ENCODE measurements at regions not wholly inside any gene's neighbourhood (a gene's known extent, or its start where the extent isn't known, plus 50 kb on each side); places are given as distances from the start of the nearest gene placed in this dataset.

GRCh38 chr5:33297760-33298216 is 143.0 kb upstream of the TARS1 start:
- DNase-seq (ENCODE audit: low spot score): no peak

GRCh38 chr5:33299621-33300208 is 141.1 kb upstream of the TARS1 start:
- DNase-seq (ENCODE audit: low spot score): peak; percentile 9

- DNase-seq (ENCODE audit: low spot score): no peak
Observed at GRCh38 chr5:33300209-33300742, 140.5 kb upstream of the TARS1 start.

- no peak for DNase-seq (ENCODE audit: low spot score)
Observed at GRCh38 chr5:33303579-33304095, 137.1 kb upstream of the TARS1 start.

- DNase-seq (ENCODE audit: low spot score): no peak
Observed at GRCh38 chr5:33304601-33305000, 136.2 kb upstream of the TARS1 start.

- DNase-seq (ENCODE audit: low spot score): no peak
Observed at GRCh38 chr5:33305572-33305971, 135.2 kb upstream of the TARS1 start.

- no peak for DNase-seq (ENCODE audit: low spot score)
Observed at GRCh38 chr5:33306758-33307157, 134.0 kb upstream of the TARS1 start.

GRCh38 chr5:33308586-33308985 is 132.2 kb upstream of the TARS1 start:
- DNase-seq (ENCODE audit: low spot score): no peak

GRCh38 chr5:33309068-33309467 is 131.7 kb upstream of the TARS1 start:
- DNase-seq (ENCODE audit: low spot score): no peak

GRCh38 chr5:33309536-33310345 is 131.0 kb upstream of the TARS1 start:
- DNase-seq (ENCODE audit: low spot score): no peak

- peak; percentile 28 for DNase-seq (ENCODE audit: low spot score)
Observed at GRCh38 chr5:33310451-33310850, 130.3 kb upstream of the TARS1 start.

- DNase-seq (ENCODE audit: low spot score): peak; percentile 21
Observed at GRCh38 chr5:33311893-33312292, 128.9 kb upstream of the TARS1 start.

- no peak for DNase-seq (ENCODE audit: low spot score)
Observed at GRCh38 chr5:33312571-33313549, 127.9 kb upstream of the TARS1 start.

- DNase-seq (ENCODE audit: low spot score): no peak
Observed at GRCh38 chr5:33315189-33315588, 125.6 kb upstream of the TARS1 start.

GRCh38 chr5:33316773-33317172 is 124.0 kb upstream of the TARS1 start:
- DNase-seq (ENCODE audit: low spot score): no peak

GRCh38 chr5:33317271-33317670 is 123.5 kb upstream of the TARS1 start:
- DNase-seq (ENCODE audit: low spot score): no peak

GRCh38 chr5:33319151-33319550 is 121.6 kb upstream of the TARS1 start:
- DNase-seq (ENCODE audit: low spot score): no peak

- no peak for DNase-seq (ENCODE audit: low spot score)
Observed at GRCh38 chr5:33319841-33320240, 120.9 kb upstream of the TARS1 start.

- DNase-seq (ENCODE audit: low spot score): peak; percentile 49
Observed at GRCh38 chr5:33321026-33321425, 119.7 kb upstream of the TARS1 start.

- no peak for DNase-seq (ENCODE audit: low spot score)
Observed at GRCh38 chr5:33322632-33323031, 118.1 kb upstream of the TARS1 start.

- DNase-seq (ENCODE audit: low spot score): no peak
Observed at GRCh38 chr5:33324667-33325307, 116.0 kb upstream of the TARS1 start.
